Endothelial cell of umbilical vein (primary cell): ENCODE measurements at regions not wholly inside any gene's neighbourhood (a gene's known extent, or its start where the extent isn't known, plus 50 kb on each side); places are given as distances from the start of the nearest gene placed in this dataset.
"Not testable (repeated sequence)": the region's sequence is repeated elsewhere in the genome, so short reads cannot be mapped to it uniquely, and the experiment has no call there.

Source experiments
- EZH2 ChIP-seq: IDR thresholded peaks from 2 replicates; pipeline ENCODE4 v1.6.1; 2012; ENCODE audit warnings: borderline replicate concordance, low read depth, mild to moderate bottlenecking, moderate library complexity, low read length, inconsistent platforms; ENCODE audit not compliant: severe bottlenecking
- JUN ChIP-seq: IDR thresholded peaks from 2 replicates; pipeline ENCODE4 v1.6.1; 2011; ENCODE audit warnings: borderline replicate concordance, low read depth; ENCODE audit not compliant: insufficient read length, insufficient read depth
- POLR2A ChIP-seq: IDR thresholded peaks from 2 replicates; pipeline ENCODE4 v1.6.1; 2012; ENCODE audit warnings: low read depth, mild to moderate bottlenecking, control low read depth, low read length
- POLR2AphosphoS5 ChIP-seq: IDR thresholded peaks from 2 replicates; pipeline ENCODE4 v1.6.1; 2012; ENCODE audit warnings: low read depth, mild to moderate bottlenecking, control low read depth, low read length, moderate library complexity; ENCODE audit not compliant: insufficient read depth
- TF ChIP-seq, protein P1 (sequence below), 2 donors: IDR thresholded peaks; 1 replicate in 1 of 2; 2 replicates in 1 of 2; pipeline ENCODE4 v1.5.1; 2011; ENCODE audit warnings: low read length in 2 of 2, mild to moderate bottlenecking in 2 of 2, moderate library complexity in 2 of 2, control low read depth in 1 of 2, inconsistent platforms in 1 of 2, low read depth in 1 of 2; ENCODE audit not compliant: insufficient read depth in 1 of 2; ENCODE audit errors: extremely low read depth in 1 of 2

DNA sequence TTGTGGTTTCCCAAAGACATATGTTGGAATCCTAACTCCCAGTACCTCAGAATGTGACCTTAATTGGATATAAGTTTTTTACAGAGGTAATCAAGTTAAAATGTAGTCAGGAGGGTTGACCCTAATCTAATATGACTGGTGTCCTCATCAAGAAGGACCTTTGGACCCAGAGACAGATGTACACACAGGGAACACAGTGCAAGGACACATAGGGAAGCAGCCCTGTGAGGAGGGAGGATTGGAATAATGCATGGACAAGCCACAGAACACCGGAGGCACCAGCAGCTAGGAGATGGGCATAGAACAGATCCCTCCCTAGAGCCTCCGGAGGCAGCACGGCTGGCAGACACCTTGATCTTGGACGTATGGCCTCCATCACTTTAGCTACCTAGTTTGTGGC is 119.8 kb upstream of the SPATA31A3 start:
- TF ChIP-seq JUN, EZH2, POLR2AphosphoS5, POLR2A: not testable (repeated sequence)
- TF ChIP-seq, protein P1, sequence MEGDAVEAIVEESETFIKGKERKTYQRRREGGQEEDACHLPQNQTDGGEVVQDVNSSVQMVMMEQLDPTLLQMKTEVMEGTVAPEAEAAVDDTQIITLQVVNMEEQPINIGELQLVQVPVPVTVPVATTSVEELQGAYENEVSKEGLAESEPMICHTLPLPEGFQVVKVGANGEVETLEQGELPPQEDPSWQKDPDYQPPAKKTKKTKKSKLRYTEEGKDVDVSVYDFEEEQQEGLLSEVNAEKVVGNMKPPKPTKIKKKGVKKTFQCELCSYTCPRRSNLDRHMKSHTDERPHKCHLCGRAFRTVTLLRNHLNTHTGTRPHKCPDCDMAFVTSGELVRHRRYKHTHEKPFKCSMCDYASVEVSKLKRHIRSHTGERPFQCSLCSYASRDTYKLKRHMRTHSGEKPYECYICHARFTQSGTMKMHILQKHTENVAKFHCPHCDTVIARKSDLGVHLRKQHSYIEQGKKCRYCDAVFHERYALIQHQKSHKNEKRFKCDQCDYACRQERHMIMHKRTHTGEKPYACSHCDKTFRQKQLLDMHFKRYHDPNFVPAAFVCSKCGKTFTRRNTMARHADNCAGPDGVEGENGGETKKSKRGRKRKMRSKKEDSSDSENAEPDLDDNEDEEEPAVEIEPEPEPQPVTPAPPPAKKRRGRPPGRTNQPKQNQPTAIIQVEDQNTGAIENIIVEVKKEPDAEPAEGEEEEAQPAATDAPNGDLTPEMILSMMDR (IDR thresholded peaks at IDR 0.05; ENCODE audit: extremely low read depth in 1 of 2, insufficient read depth in 1 of 2, low read depth in 1 of 2, low read length in 2 of 2): not testable (repeated sequence)
